Body of pancreas (tissue), 4 donors: ENCODE measurements at regions not wholly inside any gene's neighbourhood (a gene's known extent, or its start where the extent isn't known, plus 50 kb on each side); places are given as distances from the start of the nearest gene placed in this dataset.

Experiments used
- POLR2A ChIP-seq, 3 donors: fragments of 450-650 bp; IDR thresholded peaks; one replicate each; pipeline ENCODE4 v1.6.1; 2016; ENCODE audit warnings: antibody characterized with exemption in 3 of 3, mild to moderate bottlenecking in 2 of 3
- TF ChIP-seq, protein P1 (sequence below), 7 experiments: fragments of 450-650 bp in 4 of 7; fragments of 200-600 bp in 3 of 7; sonication (generic) in 3 of 7; IDR thresholded peaks; one replicate each; pipeline ENCODE4 v1.5.1; 2016 to 2019; ENCODE audit warnings: antibody characterized with exemption in 7 of 7

DNA sequence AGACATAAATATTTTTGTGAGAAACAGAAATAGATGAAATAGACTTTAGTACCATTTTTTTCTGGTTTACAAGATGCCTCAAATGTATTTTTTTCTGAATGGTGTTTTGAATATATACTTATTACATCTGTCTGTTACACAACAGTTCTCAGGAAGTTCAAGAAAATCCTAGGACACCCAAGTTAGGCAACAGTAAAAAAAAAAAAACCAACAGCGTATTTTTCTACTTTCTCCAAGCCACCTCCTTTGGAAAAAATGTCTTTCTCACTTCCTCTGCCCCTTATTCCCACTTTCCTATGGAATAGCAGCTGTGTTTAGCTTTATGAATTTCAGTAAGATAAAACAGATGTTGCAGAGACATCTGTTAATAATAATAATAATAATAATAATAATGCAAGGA, 489.6 kb upstream of the KLF12 start:
- no peak for TF ChIP-seq POLR2A (IDR thresholded peaks at IDR 0.05)
- TF ChIP-seq, protein P1, sequence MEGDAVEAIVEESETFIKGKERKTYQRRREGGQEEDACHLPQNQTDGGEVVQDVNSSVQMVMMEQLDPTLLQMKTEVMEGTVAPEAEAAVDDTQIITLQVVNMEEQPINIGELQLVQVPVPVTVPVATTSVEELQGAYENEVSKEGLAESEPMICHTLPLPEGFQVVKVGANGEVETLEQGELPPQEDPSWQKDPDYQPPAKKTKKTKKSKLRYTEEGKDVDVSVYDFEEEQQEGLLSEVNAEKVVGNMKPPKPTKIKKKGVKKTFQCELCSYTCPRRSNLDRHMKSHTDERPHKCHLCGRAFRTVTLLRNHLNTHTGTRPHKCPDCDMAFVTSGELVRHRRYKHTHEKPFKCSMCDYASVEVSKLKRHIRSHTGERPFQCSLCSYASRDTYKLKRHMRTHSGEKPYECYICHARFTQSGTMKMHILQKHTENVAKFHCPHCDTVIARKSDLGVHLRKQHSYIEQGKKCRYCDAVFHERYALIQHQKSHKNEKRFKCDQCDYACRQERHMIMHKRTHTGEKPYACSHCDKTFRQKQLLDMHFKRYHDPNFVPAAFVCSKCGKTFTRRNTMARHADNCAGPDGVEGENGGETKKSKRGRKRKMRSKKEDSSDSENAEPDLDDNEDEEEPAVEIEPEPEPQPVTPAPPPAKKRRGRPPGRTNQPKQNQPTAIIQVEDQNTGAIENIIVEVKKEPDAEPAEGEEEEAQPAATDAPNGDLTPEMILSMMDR (IDR thresholded peaks at IDR 0.05), result no peak
